ENCODE measurements at regions not wholly inside any gene's neighbourhood (a gene's known extent, or its start where the extent isn't known, plus 50 kb on each side); places are given as distances from the start of the nearest gene placed in this dataset.

DNA sequence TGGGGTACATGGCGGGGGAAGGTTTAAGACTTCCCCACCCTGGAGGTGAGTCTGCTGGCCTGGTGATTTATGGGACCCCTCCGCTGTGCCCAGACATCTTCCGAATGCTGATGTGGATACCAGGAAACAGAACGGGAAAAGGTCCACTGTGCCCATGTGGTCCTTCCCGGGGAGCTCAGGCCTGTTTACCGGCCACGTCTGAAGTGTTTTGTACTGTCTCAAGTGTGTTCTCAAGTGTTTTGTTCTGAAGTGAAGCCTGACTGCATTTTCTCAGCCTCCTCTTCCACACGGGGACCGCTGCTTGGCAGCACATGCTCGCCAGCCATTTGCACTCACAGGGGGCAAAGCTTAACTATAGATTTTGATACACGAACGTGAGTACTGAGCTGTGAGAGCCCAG lies 127.2 kb downstream of the TEX36 start:
- no peak for DNase-seq
- in situ Hi-C loops (cut with MboI; ENCODE audit: low pct_unique_long_range_greater_than_20kb, low sequenced_read_pairs) = no loop called here

DNA sequence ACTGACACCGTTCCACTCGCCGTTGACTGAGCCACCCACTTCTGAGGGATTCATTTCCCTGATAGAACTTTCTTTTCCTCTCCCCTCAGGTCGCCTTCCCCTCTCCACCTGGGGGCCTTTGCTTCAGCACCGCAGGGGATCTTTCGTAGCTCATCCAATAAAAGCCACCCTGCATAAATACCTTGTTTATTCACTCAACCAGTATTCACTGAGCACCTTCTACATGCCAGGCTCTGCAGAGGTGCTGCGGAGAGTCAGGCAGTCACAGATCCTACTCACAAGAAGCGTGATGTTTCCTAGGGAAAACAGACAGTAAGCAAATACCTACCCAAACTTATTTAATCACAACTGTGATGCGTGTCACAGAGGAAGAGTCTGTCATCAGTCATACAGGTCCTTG lies 127.7 kb downstream of the TEX36 start:
- no peak for DNase-seq
- in situ Hi-C loops (cut with MboI; ENCODE audit: low pct_unique_long_range_greater_than_20kb, low sequenced_read_pairs) = no loop called here

DNA sequence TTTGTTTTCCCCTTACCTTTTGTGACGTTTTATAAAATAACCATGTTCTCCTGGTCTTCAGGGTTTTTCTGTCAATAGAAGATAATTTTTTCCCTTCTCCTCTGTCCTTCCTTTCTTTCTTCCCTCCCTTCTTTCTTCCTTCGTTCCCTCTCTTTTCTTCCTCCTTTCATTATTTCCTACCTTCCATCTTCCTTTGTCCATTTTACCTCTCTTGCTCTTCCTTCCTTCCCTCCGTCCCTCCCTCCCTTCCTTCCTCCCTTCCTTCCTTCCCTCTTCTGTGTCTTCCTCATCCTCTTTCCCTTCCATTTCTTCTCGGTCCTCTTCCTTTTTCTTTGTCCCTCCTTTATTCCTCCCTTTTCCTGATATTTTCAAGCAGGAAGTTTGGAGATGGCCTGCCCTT lies 128.2 kb downstream of the TEX36 start:
- no peak for DNase-seq
- in situ Hi-C loops (cut with MboI; ENCODE audit: low pct_unique_long_range_greater_than_20kb, low sequenced_read_pairs) = no loop called here

DNA sequence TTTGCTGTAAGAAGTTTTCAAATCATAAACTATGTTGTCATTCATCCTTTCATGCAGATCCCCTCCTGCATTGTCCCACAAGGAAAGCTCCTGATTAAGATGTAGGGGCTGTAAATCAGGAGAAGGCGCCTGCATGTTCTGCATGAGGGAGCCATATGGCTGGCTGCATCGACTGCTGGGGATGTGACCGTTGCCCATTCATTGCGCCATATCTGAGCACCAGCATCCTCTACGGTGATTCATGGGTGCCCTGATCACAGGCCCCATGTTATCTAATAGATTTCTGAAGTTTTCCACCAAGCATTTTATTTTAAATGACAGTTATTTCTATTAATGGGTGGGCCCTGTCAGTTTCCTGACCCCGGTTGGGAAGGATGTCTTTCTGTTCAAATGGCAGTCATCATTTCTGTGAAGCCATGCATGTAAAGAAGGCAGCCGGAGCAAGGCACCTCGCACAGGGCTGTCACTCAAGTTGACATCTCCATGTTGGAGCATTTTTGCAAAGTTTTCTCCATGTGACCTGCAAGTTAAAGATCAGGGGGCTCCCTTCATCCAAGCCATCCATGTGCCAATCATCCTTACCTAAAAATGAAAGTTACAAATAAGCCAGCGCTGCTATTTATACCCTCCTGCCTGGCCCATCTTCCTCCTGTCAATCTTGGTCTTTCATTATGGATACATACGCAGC lies 128.8 kb downstream of the TEX36 start:
- in situ Hi-C loops (cut with MboI; ENCODE audit: low pct_unique_long_range_greater_than_20kb, low sequenced_read_pairs) = no loop called here
- DNase-seq = no peak

DNA sequence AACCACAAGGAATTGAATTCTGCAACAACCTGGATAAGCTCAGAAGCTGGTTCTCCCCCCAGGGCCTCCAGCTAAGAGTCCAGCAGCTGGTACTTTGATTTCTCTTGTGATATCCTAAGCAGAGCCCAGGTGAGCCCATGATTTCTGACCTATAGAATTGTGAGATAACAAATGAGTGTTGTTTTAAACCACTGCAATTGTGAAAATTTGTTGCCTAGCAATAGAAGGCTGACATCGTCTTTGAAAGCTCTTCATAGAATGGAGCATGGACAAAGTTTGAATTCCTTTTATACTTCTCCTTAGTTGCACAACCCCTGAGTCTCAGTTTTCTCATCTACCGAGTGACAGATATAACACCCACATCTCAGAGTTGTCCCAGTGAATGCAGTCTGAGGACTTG lies 129.9 kb downstream of the TEX36 start:
- in situ Hi-C loops (cut with MboI; ENCODE audit: low pct_unique_long_range_greater_than_20kb, low sequenced_read_pairs) = no loop called here

DNA sequence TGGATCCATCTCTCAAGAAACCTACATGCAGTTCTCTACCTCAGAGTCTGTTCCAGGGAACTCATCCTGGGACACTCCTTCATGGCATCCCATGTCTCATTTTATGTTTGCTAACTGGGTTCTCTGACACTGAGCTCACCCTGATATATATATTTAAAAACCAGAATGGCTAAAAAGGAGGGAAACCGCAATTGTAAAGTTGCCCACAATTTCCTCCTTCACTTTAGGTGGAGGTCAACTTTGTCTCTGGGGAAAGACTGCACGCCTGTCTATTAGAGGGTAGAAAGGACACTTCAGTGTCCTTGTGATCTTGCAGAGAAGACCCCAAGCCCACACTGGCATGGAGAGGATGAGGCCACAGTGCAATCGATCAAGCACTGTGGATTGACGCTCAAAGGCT lies 131.7 kb downstream of the TEX36 start:
- peak; percentile 29 for DNase-seq
- in situ Hi-C loops (cut with MboI; ENCODE audit: low pct_unique_long_range_greater_than_20kb, low sequenced_read_pairs) = no loop called here

More for the DNA sequence above, 129.9 kb downstream of the TEX36 start:
- DNase-seq = no peak

DNA sequence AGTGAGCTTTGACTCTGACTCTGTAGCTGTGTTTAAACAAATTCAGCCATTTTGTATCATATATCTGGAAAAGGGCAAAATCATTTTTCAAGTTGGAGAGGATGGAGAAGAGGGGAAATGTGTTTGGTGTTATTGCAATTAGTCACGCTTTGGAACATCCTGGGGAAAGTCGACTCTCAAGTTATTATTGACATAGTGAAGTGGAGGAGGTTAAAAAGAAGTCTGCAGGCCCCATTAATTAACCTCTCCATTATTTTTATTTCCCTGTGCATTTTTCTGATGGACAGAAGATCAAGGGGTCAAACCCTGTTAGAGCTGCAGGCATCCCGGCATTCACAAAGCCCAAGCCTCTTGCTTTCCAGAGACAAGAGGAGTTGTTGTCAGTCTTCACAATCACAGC lies 132.6 kb downstream of the TEX36 start:
- no peak for DNase-seq
- in situ Hi-C loops (cut with MboI; ENCODE audit: low pct_unique_long_range_greater_than_20kb, low sequenced_read_pairs) = no loop called here

DNA sequence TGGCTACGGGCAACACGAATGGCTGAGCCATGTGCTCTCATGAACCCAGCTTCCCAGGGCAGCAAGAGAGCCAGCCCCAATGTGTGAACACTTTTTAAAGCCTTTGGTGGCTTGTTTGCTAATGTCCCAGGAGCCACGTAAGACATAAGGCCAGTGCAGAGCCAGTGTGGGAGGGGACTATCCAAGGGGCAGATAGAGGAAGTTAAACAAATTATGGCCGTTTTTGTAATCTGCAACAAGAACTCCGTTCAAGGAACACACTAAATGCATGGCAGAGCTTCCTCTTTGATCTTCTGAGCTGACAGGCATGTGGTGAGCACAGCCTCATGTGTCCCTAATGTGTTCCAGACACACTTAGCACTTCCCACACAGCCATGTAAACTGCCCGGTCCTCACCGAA lies 133.3 kb downstream of the TEX36 start:
- peak; percentile 70 for DNase-seq
- in situ Hi-C loops (cut with MboI; ENCODE audit: low pct_unique_long_range_greater_than_20kb, low sequenced_read_pairs) = no loop called here

DNA sequence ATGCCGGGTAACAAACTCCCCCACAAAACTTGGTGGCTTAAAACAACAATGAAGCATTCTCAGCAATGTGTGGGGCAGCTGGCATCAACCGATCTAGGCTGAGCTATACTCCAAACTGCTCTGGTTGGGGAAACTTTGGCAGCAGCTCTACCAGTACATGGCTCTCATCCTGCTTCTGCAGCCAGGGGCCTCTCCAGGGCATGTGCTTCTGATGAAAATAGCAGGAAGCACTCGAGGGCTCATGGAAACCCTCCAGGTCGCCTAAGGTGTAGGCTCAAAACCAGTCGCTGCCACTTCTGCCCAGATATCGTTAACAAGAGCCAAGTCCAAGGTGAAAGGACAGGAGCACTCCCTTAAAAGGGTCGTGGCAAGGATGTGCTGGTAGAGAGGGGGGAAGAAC lies 134.1 kb downstream of the TEX36 start:
- DNase-seq = no peak
- in situ Hi-C loops (cut with MboI; ENCODE audit: low pct_unique_long_range_greater_than_20kb, low sequenced_read_pairs) = no loop called here

DNA sequence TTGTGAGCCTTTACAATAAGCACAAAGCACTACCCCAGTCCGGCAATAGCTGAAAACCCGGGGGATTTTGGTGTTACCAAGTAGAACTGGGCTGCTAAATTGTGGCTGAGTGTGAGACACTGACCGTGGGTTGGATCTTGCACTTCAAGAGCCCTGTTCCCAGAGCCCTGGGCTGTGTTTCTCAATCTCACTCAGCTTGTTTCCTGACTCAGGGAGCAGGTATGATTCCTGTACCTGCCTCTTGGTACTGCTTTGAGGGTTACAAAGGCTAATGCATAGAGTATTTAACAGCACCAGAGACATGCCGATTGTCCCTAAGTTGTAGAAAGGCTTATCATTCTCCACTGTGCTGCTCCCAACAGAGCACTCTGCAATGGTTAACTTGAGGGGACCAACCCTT lies 134.6 kb downstream of the TEX36 start:
- DNase-seq = no peak
- in situ Hi-C loops (cut with MboI; ENCODE audit: low pct_unique_long_range_greater_than_20kb, low sequenced_read_pairs) = no loop called here

DNA sequence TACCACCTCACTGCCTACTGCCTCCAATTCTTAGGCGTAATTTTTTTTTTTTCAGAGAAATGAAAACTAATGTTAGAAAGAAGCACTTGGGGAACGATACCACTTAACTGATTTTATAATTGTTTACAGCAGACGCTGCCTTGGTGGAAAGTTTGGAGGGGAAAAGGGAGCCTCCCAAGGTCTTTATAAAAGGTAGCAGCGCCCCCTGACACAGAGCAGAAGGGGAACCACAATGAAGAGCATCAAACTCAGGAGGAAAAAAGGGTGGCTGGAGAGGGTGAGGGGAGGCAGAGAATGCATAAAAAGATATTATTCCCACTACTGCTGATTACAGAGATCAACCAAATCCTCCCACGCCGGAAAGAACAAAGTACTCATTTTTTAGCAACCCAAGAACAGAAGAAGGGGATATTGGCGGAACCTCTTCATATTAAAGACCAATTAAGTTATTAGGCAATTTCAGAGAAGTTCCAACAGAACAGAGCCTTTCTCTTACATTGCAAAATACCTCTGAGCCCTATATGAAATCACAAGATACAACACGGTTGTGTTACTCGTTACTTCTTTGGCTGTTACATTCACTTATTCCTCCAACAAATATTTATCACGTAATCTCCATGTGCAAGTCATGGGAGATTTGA lies 135.8 kb downstream of the TEX36 start:
- no peak for DNase-seq
- in situ Hi-C loops (cut with MboI; ENCODE audit: low pct_unique_long_range_greater_than_20kb, low sequenced_read_pairs) = no loop called here

DNA sequence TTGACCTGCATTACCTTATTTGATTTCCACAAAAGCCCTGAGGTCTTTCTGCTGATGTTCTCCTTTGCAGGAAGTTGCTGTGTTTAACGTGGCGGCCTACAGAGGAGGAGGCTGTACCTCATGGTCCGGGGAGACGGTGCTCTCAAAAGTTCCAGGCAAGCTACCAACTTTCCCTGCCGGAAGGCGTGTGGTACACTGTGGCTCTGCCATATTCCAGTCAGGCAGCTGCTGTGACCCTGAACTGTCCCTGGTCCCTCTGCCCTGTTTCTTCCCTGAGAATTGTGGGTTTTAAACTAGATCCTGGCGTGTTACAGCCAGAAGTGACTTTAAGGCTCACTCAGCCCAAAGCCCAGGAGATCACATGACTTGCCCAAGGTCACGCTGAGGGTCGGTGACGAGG lies 139.2 kb downstream of the TEX36 start:
- no peak for DNase-seq
- in situ Hi-C loops (cut with MboI; ENCODE audit: low pct_unique_long_range_greater_than_20kb, low sequenced_read_pairs) = no loop called here

DNA sequence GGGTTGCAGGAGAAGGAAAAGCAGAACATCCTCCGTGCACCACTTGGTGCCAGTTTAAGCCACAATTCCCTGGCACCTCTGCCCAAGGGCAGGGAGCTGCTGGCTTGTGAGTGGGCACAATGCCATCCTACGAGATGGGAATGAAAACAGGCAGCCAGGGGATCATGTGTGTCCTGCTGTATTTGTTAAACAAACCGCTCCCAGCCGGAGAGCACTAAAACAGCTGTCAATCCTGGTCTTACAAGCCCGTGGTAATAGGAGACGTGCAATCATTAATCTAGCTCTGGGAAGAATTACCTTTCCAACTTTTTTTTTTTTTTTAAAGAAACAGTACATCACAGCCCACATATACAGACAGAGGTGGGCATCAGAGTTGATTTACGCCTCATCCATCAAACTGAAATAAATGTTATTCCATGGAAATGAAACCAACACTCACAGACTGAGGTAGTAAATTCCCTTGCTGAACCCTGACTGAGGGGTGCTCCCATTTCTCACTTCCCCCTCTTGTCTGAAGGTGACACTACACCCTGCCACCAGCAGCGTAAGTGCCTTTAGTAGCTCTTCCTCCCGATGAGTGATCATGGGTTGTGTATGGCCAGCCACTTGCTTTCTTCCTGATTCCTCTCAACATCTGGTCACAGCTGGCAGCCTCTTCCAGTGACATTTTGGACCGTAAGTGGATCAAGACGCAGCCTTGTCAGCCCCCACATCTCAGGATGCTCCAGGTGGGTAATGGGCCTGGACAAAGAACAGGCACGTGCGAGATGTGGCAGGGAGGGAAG lies 143.8 kb downstream of the TEX36 start:
- DNase-seq = no peak
- in situ Hi-C loops (cut with MboI; ENCODE audit: low pct_unique_long_range_greater_than_20kb, low sequenced_read_pairs) = no loop called here

DNA sequence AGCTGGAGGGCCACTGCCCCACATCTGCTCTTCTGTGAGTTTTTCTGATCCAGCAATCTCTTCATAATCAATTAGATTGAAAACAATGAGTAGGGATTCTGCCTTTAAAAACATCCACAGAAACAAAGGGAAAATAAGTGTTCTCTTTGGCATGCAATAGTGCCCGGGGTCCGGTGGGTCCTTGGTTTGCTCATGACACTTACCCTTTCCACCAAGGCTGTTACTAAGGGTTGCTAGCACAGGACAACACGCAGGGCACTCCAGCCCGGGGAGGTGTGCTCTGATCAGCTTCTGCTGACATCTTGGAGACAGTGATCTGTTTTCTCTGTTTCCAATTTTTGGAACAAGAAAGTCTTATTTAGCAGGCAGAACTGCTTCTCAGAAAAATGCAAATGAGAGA lies 146.7 kb downstream of the TEX36 start:
- in situ Hi-C loops (cut with MboI; ENCODE audit: low pct_unique_long_range_greater_than_20kb, low sequenced_read_pairs) = no loop called here
- DNase-seq = no peak

DNA sequence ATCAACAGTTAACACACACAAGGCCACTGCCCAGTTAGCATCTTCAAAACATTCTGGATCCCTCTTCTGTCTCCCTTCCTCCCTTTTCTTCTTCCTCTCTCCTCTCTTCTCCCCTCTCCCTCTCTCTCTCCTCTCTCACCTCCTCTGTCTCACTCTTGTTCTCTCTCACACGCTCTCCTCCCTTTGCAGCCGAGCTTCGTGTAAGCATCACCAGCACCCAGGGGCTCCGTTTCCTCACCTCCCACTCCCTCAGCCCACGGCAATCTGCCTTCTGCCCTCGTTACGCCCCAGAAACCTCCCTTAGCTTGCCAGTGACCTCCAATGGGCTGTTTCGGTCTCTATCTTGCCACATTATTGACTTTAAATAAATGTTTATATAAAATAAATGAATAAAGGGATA lies 147.4 kb downstream of the TEX36 start:
- in situ Hi-C loops (cut with MboI; ENCODE audit: low pct_unique_long_range_greater_than_20kb, low sequenced_read_pairs) = no loop called here
- no peak for DNase-seq

DNA sequence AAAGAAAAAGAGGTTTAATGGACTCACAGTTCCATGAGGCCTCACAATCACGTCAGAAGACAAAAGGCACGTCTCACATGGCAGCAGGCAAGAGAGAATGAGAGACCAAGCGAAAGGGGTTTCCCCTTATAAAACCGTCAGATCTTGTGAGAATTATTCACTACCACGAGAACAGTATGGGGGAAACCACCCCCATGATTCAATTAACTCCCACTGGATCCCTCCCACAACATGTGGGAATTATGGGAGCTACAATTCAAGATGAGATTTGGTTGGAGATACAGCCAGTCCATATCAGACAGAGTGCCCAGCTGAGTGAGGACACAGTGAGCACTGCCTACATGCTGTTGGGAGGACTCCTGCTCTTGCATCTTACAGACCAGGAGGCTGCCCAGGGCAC lies 148.4 kb downstream of the TEX36 start:
- in situ Hi-C loops (cut with MboI; ENCODE audit: low pct_unique_long_range_greater_than_20kb, low sequenced_read_pairs) = no loop called here
- DNase-seq = no peak

DNA sequence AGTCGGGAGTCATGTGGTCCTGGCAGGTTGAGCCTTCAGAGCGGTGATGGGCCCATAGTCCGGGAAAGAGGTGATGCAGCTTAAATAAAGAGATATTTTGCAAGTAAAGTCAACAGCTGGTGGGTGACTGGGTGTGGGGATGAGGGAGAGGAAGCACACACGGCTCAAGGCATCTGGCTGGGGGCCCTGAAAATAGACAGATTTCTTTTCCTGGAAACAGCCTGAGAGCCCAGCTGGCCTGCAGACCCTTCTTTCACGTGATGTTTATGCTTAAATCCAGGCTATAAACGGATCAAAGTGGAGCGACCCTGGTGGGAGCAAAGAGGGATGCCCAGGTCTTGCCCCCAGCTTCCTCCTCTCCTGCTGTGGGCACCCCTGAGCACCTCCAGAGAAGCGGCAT lies 149.1 kb downstream of the TEX36 start:
- DNase-seq = no peak
- in situ Hi-C loops (cut with MboI; ENCODE audit: low pct_unique_long_range_greater_than_20kb, low sequenced_read_pairs) = no loop called here

DNA sequence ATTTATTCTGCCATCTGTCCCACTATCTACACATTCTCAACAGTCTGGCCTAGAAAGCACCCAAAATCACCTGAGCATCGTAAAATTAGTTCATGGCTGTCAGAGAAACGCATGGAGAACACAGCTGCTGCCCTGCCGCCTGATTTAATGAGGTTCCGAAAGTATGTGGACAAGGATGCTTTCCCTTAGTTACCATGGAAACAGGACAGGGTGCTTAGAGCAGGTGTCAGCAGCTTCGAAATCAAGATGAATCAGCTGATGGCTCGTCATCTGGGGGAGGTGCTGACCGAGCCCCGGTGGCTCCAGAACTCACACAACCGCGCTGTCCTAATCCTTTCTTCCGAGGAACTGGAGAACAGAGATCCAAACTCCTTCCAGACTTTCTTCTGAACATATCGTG lies 151.5 kb downstream of the TEX36 start:
- in situ Hi-C loops (cut with MboI; ENCODE audit: low pct_unique_long_range_greater_than_20kb, low sequenced_read_pairs) = no loop called here
- no peak for DNase-seq

DNA sequence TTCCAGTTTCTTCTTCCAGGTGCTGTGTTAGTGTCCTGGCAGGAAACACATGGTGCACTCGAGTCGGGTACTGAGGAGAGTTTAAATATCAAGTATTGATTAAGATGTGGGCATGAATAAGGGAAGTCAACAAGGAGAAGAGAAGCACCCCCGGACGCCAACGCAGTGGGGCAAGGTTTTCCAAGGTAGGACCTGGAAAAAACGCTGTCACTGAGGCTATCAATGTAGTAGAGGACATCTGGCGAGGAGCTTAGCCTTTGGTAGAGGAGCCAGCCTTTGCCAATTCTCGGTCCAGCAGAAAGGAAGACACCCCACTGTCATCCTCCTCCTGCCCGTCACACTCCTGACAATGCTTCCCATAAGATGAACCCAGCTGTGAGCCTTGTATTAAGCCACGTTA lies 159.6 kb downstream of the TEX36 start:
- no peak for DNase-seq
- in situ Hi-C loops (cut with MboI; ENCODE audit: low pct_unique_long_range_greater_than_20kb, low sequenced_read_pairs) = no loop called here

Data from KBM-7 (cell line).